Activated CD8-positive, alpha-beta T cell treated with anti-CD3 and anti-CD28 coated beads for 36 hours (primary cell): ENCODE measurements at regions not wholly inside any gene's neighbourhood (a gene's known extent, or its start where the extent isn't known, plus 50 kb on each side); places are given as distances from the start of the nearest gene placed in this dataset.
"Not testable (repeated sequence)": the region's sequence is repeated elsewhere in the genome, so short reads cannot be mapped to it uniquely, and the experiment has no call there.

Experiments
- ATAC-seq: fragments of 200-7000 bp; cut with Tn5 transposase; one replicate; pipeline ENCODE4 v1.10.0; 2021; ENCODE audit warnings: mild to moderate bottlenecking, moderate library complexity
- CTCF ChIA-PET: fragments of 350-600 bp; sonication (Branson Sonifier 250); formaldehyde crosslinking; loops from one replicate; lab custom pipeline; 2021; ENCODE audit warnings: antibody characterized with exemption; lab: Charles Lee
- POLR2A ChIA-PET: fragments of 350-600 bp; sonication (Branson Sonifier 250); formaldehyde crosslinking; loops from one replicate; lab custom pipeline; 2021; ENCODE audit warnings: antibody characterized with exemption; lab: Charles Lee
- DNase-seq: peaks from one replicate; pipeline ENCODE4 v3.0.0-alpha.2; 2020
- H3K27ac Mint-ChIP-seq: one replicate; pipeline ENCODE4 v1.8.0; 2021; ENCODE audit warnings: mild to moderate bottlenecking, mixed read lengths
- H3K27me3 Mint-ChIP-seq: one replicate; pipeline ENCODE4 v1.8.0; 2021; ENCODE audit warnings: mixed read lengths
- H3K36me3 Mint-ChIP-seq: one replicate; pipeline ENCODE4 v1.8.0; 2021; ENCODE audit warnings: low read depth, mixed read lengths
- H3K4me1 Mint-ChIP-seq: one replicate; pipeline ENCODE4 v1.8.0; 2021; ENCODE audit warnings: low read depth, mixed read lengths
- H3K4me3 Mint-ChIP-seq: one replicate; pipeline ENCODE4 v1.8.0; 2021; ENCODE audit warnings: mild to moderate bottlenecking, moderate library complexity, mixed read lengths
- H3K9me3 Mint-ChIP-seq: one replicate; pipeline ENCODE4 v1.8.0; 2021; ENCODE audit warnings: mixed read lengths
- intact Hi-C: fragments of 100-400 bp; cut with micrococcal nuclease; formaldehyde crosslinking; loops from one replicate; pipeline ENCODE4 v1.10.0; 2022
- TF ChIP-seq, protein P1 (sequence below): fragments of 200-600 bp; IDR thresholded peaks from one replicate; pipeline ENCODE4 v1.8.0; 2022; ENCODE audit warnings: antibody characterized with exemption, mild to moderate bottlenecking

GRCh38 chr6:159633196-159633595, 59.8 kb downstream of the SOD2 start:
- ChIA-PET CTCF (interaction anchor here (0.7 to 3.0 kb wide), 7 partner anchors 9 to 459 kb away, joined by 3 to 12 read pairs (median 3); no protein-coding TSS in a partner anchor), POLR2A (no interaction called here)
- Mint-ChIP-seq H3K27ac (no peak overlapping the region), H3K36me3 (peaks cover 3% of the 10 kb centered on the region), H3K4me3 (no peak overlapping the region), H3K9me3 (peaks cover 3% of the 10 kb centered on the region), H3K27me3 (no peaks in the 10 kb centered on the region), H3K4me1 (no peaks in the 10 kb centered on the region)
- intact Hi-C loops: no loop called here
- TF ChIP-seq, protein P1, sequence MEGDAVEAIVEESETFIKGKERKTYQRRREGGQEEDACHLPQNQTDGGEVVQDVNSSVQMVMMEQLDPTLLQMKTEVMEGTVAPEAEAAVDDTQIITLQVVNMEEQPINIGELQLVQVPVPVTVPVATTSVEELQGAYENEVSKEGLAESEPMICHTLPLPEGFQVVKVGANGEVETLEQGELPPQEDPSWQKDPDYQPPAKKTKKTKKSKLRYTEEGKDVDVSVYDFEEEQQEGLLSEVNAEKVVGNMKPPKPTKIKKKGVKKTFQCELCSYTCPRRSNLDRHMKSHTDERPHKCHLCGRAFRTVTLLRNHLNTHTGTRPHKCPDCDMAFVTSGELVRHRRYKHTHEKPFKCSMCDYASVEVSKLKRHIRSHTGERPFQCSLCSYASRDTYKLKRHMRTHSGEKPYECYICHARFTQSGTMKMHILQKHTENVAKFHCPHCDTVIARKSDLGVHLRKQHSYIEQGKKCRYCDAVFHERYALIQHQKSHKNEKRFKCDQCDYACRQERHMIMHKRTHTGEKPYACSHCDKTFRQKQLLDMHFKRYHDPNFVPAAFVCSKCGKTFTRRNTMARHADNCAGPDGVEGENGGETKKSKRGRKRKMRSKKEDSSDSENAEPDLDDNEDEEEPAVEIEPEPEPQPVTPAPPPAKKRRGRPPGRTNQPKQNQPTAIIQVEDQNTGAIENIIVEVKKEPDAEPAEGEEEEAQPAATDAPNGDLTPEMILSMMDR: no peak
- no peak for ATAC-seq
- DNase-seq: peak; percentile 5

DNA sequence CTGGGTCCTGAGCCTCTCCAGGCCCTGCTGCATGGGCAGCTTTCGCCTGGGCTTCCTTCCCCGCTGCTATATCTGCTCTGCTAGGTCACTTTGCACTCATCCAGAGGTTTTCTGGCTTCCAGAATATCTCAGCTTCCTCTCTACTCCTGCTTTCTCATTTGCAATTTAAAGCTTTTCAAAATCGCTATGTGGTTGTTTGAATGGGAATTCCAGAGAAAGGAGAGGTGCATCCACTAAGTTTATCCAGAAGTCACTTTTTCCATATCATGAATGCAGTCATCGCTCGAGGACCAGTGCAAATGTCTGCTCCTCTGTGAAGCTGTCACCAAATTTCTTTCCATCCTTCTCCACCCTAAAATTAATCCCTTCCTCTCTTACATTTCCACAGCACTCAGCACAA, 61.2 kb downstream of the SOD2 start:
- H3K27ac Mint-ChIP-seq: no peak overlapping the region
- CTCF ChIA-PET: interaction anchor here (1.0 to 3.0 kb wide), 3 partner anchors 9 to 70 kb away, joined by 3 to 12 read pairs (median 6); no protein-coding TSS in a partner anchor
- intact Hi-C loops: no loop called here
- no peak overlapping the region for H3K4me3 Mint-ChIP-seq
- TF ChIP-seq, protein P1: no peak
- no peaks in the 10 kb centered on the region for H3K4me1 Mint-ChIP-seq
- POLR2A ChIA-PET: no interaction called here
- ATAC-seq: no peak
- H3K27me3 Mint-ChIP-seq: no peaks in the 10 kb centered on the region
- no peak for DNase-seq
- H3K36me3 Mint-ChIP-seq: peaks cover 3% of the 10 kb centered on the region
- peaks cover 3% of the 10 kb centered on the region for H3K9me3 Mint-ChIP-seq

DNA sequence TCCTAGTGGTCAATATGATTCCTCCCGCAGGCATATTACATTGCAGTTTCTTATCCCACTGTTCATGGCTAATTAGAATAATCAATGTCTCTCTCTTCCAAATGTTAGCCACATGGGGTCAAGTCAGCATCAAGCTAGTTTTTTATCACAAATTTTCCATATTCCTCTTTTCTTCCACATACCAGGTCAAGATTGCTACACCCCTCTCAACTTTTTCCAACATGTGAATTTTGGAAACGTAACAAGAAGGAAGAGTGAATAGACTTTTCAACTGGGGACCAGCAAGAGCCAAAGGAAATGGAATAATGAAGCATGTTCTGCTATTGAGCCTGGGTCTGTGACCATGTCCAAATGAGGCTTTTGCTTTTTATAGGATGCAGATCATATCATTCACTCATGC, 65.1 kb downstream of the SOD2 start:
- Mint-ChIP-seq H3K27ac (no peak overlapping the region), H3K27me3 (no peaks in the 10 kb centered on the region), H3K9me3 (peaks cover 3% of the 10 kb centered on the region), H3K4me1 (no peaks in the 10 kb centered on the region), H3K4me3 (no peak overlapping the region), H3K36me3 (peaks cover 3% of the 10 kb centered on the region)
- intact Hi-C loops: no loop called here
- ChIA-PET CTCF (no interaction called here), POLR2A (no interaction called here)
- ATAC-seq (no peak), DNase-seq (no peak)
- TF ChIP-seq, protein P1: no peak

GRCh38 chr6:159626506-159626905, 66.5 kb downstream of the SOD2 start:
- intact Hi-C loops, H3K9me3 Mint-ChIP-seq, H3K27ac Mint-ChIP-seq, DNase-seq, H3K36me3 Mint-ChIP-seq, H3K4me3 Mint-ChIP-seq, ATAC-seq, H3K27me3 Mint-ChIP-seq, CTCF ChIA-PET, H3K4me1 Mint-ChIP-seq, POLR2A ChIA-PET: not testable (repeated sequence)

DNA sequence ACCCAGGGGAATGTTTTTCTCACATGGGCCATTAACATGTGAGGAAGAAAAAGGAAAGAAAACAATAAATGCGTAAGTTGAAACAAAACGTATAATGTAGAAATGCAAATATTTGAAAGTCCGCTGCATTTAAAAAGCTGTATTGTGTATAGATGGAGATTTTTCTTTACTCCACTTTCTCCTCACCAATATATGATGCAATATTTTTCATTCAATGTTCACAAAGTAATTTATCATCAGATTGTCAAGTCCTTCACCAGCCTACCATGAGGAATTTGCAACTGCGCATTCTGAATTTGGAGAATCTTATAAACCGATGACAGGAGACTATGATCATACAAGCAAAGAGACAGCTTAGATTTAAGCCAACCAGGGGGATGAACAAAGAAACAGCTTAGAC, 69.9 kb downstream of the SOD2 start:
- DNase-seq (no peak), ATAC-seq (no peak)
- CTCF ChIA-PET: interaction anchor here (1.4 kb wide), 1 partner anchor 10 kb away, joined by 4 read pairs; no protein-coding TSS in a partner anchor
- Mint-ChIP-seq H3K27ac (no peak overlapping the region), H3K4me1 (no peaks in the 10 kb centered on the region), H3K36me3 (no peaks in the 10 kb centered on the region), H3K9me3 (peaks cover 3% of the 10 kb centered on the region), H3K4me3 (no peak overlapping the region), H3K27me3 (no peaks in the 10 kb centered on the region)
- intact Hi-C loops: no loop called here
- POLR2A ChIA-PET: no interaction called here
- TF ChIP-seq, protein P1: no peak

DNA sequence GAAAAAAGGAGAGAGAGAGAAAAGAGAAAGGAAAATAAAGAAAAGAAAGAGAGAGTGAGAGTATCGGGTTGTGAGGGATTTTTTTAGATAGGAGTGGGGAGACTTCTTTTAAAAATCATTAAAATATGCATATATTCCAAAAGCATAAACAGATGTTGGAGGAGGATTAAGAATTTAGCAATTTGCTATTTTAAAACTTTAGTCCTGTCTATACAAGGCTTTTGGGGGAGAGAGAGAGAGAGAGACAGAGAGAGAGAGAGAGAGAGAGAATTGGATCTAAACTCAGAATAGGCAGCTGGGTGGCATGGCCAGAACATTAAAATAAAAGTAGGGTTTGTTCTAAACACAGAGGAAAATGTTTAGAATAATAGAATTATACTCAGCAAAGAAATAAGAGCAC, 72.1 kb downstream of the SOD2 start:
- no peaks in the 10 kb centered on the region for H3K4me1 Mint-ChIP-seq
- ChIA-PET POLR2A (no interaction called here), CTCF (interaction anchor here (0.9 kb wide), 1 partner anchor 12 kb away, joined by 3 read pairs; no protein-coding TSS in a partner anchor)
- no peak overlapping the region for H3K4me3 Mint-ChIP-seq
- TF ChIP-seq, protein P1: no peak
- H3K9me3 Mint-ChIP-seq: peaks cover 12% of the 10 kb centered on the region
- intact Hi-C loops: no loop called here
- no peaks in the 10 kb centered on the region for H3K27me3 Mint-ChIP-seq
- H3K27ac Mint-ChIP-seq: no peak overlapping the region
- H3K36me3 Mint-ChIP-seq: peaks cover 4% of the 10 kb centered on the region
- no peak for DNase-seq
- ATAC-seq: no peak
